HG03457 (cell line): ENCODE measurements at regions not wholly inside any gene's neighbourhood (a gene's known extent, or its start where the extent isn't known, plus 50 kb on each side); places are given as distances from the start of the nearest gene placed in this dataset.
"Not testable (repeated sequence)": the region's sequence is repeated elsewhere in the genome, so short reads cannot be mapped to it uniquely, and the experiment has no call there.

Experiments used
- ATAC-seq: cut with Tn5 transposase; IDR thresholded peaks from one replicate; pipeline ENCODE4 v1.9.1; 2021; ENCODE audit warnings: moderate number of reproducible peaks; ENCODE audit not compliant: unreplicated experiment

GRCh38 chrX:39764441-39764914, 333.3 kb downstream of the BCOR start:
- ATAC-seq: no peak

DNA sequence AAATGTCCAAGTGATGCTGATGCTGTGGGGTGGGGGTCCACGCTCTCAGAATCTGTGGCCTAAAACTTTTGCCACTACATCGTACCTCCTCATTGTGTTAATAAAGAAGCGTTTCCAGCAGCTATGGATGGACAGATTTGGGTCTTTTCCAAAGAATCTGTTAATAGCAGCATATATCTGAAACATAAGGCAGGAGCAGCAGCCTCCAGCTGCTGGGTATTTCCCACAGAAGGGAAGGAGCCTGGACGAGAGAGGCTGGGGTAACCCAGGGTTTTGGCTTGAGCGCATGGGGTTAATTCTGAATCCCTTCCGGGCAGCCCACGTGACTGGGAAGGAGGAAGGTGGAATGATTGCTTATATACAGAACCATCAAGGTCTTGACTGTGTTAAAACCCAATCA, 332.4 kb downstream of the BCOR start:
- ATAC-seq: no peak

DNA sequence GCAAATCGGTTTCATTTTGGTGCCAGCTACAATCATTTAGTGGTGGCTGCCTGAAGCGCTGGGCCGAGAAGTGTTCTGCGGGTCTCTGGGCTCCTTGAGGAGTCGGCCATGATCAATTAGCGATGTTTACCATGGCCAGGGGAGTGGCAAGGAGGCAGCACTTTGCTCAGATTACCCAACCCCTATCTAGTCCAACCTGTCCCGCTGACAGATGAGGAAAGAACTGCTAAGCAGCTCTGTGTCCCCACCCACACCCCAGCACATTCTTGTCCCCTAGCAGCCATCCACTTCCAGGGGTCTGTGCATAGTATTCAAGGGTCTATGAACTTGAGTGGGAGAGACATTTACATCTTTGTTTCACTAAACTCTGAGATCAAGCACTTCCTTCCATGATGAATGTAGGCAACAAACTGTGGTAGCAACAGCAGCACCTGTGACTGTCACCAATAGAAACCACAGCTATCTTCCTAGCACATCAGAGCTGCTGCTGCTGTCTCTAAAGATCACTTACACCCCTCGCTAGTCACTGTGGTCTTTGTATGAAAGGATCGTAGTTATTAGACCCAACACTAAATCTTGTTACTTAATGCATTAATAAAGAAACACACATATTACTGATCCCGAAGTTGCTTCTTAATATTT, 331.6 kb downstream of the BCOR start:
- ATAC-seq: no peak

GRCh38 chrX:39766855-39767254, 330.9 kb downstream of the BCOR start:
- no peak for ATAC-seq

DNA sequence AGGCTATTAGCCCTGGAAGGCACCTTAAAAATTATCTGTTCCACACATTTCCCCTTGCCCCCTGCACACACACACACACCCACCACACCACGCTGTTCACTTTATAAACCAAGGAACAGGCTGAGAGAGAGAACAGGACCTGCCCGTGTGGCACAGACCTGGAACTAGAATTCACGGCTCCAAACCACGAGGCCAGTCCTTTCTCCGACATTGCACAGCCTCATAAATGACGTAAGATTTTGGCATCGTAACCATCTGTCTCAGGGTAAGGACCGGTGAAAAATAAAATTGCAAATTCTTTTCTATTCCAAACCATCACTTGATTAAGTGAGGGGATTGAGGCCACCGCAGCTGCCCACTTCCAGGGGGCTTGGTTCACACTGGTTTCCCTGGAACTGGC, 330.3 kb downstream of the BCOR start:
- no peak for ATAC-seq

- ATAC-seq: no peak
These were observed 328.0 kb downstream of the BCOR start for GRCh38 chrX:39769748-39770147.

GRCh38 chrX:39771089-39771488, 326.7 kb downstream of the BCOR start:
- ATAC-seq: no peak

- no peak for ATAC-seq
These were observed 325.5 kb downstream of the BCOR start for GRCh38 chrX:39772057-39772832.

- ATAC-seq: no peak
These were observed 324.6 kb downstream of the BCOR start for GRCh38 chrX:39773150-39773549.

DNA sequence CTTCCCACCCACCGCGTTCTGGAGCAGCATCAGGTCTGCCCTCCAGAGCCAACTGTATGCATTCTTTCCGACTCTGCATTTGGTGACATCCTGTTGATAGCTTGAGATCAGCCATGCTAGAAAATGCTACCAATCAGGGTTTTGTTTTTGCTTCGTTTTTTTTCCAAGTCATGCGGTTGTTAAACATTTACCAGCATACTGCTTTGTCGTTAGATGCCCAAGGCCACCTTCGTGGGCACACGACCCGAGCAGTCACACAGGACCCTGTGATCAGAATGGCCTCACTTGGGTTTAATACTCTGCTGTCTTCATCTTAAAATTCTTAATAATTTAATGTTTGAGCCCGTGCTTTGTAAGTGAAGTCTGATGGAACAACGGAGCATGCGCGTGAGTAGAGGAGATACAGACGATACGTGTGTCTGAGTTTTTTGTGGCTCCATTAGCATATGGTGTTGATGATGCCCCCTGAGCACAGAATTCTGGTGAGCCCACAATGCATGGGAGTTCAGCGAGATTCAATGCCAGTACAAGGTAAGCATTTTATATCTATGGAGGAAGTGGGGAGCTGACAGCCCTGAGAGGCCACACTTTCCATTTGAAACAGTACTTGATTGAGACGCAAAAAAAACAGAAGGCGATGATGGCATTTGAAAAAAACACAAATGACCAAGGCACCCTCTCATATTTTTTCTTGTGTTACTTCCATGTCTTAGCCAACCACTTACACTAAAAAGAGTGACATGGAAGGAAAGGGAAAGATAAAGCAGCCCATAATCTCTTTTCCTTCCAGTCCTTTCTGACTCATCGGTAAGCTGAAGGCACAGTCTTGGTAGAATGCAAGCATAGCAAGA, 323.6 kb downstream of the BCOR start:
- no peak for ATAC-seq

DNA sequence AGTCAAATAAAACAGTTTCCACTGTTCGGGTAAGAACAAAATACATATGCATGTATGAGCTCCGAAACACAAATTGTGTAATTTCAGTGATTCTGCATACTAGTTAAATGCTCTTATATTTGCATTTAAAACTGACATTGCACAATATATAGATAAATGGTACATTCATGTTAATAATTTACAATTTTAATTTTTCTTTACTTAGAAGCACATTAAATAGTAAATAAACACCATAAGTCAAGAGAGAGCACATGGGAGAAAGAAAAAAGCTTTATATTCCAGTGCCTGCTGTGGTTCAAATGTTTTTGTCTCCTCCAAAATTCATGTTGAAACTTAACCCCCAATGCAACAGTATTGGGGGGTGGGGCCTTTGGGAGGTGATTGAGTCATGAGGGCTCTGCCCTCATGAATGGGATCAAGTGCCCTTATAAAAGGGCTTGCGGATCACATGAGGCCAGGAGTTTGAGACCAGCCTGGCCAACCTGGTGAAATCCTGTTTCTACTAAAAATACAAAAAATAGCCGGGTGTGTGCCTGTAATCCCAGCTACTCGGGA, 322.9 kb downstream of the BCOR start:
- ATAC-seq: no peak

DNA sequence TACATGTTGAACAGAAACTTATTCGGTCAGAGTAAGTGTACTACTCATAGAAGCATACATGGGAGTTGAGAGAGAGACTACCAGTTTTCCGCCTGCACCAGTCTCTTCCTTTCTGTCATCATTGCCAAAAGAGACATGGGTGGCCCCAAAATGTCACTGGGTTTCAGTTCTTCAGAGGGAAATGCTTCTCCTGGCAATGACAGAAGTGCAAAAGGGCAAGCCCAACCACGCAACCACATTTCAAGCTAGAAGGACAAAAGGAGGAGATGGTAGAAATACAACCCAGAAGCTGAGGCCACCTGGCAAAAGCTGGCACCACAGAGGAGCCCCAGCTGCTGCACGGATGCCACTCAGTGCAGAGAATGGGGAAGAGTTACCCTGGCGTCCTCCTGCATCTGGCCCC, 320.1 kb downstream of the BCOR start:
- no peak for ATAC-seq

- no peak for ATAC-seq
These were observed 317.6 kb downstream of the BCOR start for GRCh38 chrX:39779952-39780783.

DNA sequence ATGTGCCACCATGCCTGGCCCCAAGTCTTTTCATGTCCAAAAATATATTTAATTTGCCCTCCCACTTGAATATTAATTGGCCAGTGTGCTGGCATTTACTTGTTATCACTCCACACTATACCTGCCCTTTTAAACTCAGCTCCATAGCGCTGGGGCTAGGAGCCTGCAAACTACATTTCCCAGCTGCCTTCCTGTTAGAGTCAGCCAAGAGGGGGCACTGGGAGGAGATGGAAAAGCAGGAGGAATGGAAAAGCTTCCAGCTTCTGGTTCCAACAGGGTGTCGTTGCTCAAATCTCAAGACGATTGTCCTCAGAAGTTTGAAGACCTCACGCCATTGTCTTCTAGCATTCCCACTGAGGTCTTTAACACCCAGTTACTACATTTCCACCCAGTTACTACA, 315.5 kb downstream of the BCOR start:
- ATAC-seq: no peak

- no peak for ATAC-seq
These were observed 309.8 kb downstream of the BCOR start for GRCh38 chrX:39787999-39788398.

- ATAC-seq: no peak
These were observed 309.2 kb downstream of the BCOR start for GRCh38 chrX:39788521-39788920.

GRCh38 chrX:39791691-39792090, 306.1 kb downstream of the BCOR start:
- ATAC-seq: no peak

GRCh38 chrX:39795605-39796004, 302.2 kb downstream of the BCOR start:
- ATAC-seq: no peak

DNA sequence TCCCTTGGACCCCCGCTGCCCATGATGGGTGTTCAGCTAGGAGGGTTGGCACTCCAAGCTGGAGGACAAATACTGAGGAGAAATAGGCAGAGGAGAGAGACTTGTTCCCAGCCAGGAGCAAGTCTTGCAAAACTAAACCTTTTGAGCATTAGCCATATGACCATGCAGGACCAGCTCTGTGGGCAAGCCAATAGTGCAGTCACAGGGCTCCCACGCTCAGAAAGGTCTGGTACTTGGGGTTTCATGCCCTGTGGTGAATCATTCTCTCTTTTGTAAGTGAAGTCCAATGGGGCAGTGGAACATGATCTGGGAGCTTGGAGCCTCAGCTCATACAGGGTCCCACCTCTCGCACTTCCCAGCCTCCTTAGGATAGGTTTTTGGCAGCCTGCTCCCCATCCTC, 300.9 kb downstream of the BCOR start:
- ATAC-seq: no peak

DNA sequence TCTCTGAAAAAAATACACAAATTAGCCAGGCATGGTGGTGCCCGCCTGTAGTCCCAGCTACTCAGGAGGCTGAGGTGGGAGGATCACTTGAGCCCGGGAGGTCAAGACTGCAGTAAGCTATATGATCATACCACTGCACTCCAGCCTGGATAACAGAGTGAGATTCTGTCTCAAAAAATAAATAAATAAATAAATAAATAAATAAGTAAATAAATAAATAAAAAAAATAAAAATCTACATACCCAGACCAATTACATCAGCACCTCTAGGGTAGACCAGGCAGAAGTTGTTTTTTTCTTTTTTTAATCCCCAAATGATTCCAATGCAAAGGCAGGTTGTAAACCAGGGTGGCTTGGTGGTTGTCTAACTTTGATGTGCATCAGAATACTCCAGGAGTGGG, 299.3 kb downstream of the BCOR start:
- not testable (repeated sequence) for ATAC-seq
